Muscle of arm (tissue), 1 donor: ENCODE measurements at regions not wholly inside any gene's neighbourhood (a gene's known extent, or its start where the extent isn't known, plus 50 kb on each side); places are given as distances from the start of the nearest gene placed in this dataset.
A peak's percentile ranks its signal among the peaks of the same experiment; 100 is the strongest.

Experiments used
- DNase-seq: peaks from one replicate; pipeline ENCODE4 v3.0.0-alpha.2; 2013

DNA sequence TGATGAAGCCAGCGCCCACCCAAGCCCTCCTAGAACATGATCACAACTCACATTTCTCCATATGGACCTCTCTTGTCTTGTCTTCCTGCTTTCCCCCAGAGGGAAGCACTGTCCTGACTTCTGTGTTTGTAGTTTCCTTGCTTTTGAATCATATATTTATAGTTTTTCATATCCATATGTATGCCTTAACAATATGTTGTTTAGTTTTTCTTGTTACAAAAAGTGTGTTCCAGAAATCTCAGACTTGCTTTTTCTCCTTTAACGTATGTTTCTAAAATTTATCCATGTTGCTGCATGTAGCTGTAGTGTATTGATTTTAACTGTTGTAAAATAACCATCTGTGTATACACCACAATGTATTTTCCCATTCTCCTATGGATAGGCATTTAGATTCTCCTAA lies 182.0 kb upstream of the SMIM23 start:
- no peak for DNase-seq

DNA sequence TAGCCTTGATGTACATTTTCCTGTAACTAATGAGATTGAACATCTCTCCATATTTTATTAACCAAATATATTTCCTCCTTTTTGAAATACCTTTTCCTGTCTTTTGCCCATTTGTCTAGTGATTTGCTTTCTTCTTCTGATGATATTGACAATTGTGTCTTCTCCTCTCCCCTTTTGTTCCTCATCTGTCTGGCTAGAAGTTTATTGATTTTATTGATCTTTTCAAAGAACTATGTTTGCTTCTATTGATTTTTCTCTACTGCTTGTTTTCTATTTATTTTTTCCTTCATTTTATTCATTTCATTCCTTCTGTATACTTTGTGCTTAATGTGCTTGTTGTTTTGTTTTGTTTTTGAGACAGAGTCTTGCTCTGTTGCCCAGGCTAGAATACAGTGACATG lies 181.4 kb upstream of the SMIM23 start:
- no peak for DNase-seq

DNA sequence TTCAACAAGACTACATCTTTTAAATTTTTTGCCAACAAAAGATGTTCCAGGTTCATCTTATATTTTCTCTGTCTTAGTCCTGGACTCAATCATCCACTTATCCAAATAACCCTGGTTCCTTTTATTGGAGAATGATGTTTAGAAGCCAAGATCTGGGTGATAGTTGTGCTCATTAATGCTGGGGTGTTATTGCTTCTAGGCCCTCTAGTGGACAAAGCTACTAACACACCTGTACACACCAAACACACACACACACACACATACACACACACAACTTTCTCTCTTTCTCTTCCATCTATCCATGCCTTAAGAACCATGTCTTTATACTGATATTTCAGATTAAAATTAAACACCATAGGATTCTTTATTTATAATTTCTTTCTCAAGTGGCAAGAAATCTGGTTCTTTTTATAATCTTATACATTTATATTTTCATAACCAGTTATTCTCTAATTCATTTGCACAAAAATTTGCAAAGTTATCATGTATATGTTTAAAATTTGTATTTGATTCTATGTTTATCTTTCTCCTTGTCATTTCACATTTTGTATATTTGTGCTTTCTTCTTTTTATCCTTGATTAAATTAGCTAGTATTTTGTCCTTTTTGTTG lies 179.1 kb upstream of the SMIM23 start:
- no peak for DNase-seq

DNA sequence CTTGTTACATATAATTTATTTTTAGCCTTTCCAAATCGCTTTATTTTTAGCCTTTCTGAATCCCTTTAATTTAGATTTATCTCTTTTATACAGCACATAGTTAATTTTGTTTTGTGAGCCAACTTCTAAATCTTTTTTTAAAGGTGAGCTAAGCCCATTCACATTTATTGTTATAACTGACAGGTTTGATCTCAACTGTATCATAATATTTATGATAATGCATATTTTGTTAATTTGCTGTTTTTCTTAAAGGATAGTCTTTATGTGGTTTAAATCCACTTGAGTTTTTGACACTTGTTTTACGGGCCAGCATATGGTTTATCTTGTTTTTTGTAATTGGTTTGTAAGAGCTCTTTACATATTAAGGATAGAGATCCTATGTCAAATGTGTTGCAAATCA lies 177.8 kb upstream of the SMIM23 start:
- no peak for DNase-seq

DNA sequence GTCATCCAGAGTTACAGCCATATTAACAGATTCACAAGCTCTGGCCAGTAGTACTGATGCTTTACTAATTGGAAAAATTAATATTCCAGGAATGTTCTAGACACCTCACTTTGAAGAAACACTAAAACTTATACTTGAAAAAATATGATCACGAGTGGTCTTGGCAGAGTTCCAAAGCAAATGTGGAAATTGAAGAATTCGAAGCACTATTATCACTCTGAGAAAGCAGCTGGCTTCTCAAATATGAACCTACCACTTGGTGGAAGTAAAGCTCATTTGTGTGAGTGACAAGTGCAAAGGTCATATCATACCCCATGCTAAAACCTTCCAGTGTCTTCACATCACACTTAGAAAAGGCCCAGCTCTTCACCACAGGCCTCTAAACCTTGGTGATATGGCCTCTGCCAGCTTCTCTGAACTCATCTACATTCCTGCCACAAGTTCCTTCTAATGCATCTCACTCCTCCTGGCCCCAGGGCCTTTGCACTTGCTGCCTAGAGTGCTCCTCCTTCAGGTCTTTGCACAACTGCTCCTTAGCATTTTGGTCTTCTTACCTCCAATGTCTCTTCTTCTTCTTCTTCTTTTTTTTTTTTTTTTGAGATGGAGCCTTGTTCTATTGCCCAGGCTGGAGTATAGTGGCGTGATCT lies 175.7 kb upstream of the SMIM23 start:
- DNase-seq = no peak

DNA sequence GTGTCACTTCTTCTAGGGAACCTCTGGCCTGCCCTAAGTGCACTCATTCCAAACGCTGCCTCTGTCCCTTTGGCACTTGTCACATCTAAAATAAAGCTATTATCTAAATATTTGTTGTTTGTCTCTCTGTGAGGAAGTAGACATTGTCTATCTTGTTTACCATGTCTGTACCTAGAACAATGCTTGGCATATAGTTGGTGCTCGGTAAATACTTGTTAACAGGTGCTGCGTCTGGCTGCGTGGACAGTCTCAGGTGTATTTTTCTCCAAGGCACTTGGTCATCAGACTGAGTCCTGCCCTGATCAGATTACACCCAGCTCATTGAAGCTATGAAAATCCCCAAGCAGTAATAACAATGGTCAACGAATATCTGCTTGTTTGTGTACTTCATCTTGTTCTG lies 174.9 kb upstream of the SMIM23 start:
- no peak for DNase-seq

DNA sequence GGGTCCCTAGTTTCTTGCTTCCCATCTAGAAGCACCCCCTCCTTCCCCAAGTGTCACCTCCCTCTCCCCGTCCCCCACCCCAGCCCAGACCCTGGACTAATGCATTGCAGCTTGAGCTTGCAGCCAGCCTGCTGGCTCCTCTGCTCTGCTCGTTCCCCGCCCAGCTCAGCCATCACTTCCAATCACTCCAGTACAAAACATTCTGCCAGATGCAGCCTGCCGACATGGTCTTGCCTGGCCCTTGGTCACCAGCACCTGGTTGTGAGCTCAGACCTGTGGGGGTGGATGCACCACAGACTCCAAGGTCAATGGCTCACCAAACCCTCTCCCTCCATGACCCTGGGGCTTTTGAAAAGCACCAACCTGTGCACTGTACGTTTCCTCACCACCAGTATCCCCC lies 172.9 kb upstream of the SMIM23 start:
- DNase-seq = no peak

DNA sequence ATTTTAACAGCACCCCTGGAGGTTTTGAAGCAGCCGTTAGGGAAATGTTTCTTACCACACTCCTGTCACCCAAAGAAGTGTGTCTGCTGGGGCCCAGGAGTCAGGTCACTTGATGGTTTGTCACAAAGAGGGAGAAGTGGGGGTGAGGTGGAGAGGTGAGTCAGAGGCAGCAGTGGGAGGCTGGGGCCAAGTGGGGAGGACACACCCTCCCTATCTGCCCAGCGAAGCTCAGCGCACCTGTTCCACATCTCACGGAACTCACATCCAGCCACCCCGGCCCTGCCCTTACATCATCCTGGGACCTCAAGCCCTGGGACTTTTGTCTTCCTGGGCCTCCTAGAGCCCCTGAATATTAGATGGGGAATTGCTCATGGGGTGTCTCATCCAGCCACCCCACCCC lies 171.1 kb upstream of the SMIM23 start:
- no peak for DNase-seq

DNA sequence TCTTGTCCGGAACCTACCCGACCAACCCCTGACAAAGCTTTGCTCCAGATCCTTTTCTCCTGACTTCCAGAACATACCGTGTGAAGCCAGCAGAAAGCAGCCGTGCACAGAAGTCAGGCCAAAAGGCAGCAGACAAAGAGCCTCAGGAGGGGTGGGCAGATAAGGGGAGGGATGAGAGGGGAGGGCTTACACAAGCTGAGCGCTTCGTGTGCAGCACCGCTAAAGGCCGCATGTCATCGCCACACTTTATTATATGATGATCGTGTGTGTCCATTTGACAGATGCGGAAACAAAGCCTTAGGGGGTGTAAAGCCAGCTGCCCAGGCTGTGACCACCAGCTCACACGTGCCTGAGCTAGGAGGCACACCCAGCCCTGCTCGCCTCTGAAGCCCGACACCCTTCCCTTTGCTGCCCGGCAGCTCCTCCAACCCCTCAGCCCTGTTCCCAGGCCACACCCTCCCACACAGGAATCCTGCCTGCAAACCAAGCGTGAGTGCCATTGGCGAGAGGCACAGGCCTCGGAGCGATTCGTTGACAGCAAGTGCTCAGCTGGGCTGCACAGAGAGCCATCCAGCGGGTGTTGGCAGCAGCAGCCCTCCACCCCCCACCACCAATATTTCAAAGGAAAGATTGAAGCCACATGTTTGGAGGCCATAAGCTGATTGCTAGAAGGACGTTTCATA lies 170.5 kb upstream of the SMIM23 start:
- DNase-seq = peak; percentile 51

DNA sequence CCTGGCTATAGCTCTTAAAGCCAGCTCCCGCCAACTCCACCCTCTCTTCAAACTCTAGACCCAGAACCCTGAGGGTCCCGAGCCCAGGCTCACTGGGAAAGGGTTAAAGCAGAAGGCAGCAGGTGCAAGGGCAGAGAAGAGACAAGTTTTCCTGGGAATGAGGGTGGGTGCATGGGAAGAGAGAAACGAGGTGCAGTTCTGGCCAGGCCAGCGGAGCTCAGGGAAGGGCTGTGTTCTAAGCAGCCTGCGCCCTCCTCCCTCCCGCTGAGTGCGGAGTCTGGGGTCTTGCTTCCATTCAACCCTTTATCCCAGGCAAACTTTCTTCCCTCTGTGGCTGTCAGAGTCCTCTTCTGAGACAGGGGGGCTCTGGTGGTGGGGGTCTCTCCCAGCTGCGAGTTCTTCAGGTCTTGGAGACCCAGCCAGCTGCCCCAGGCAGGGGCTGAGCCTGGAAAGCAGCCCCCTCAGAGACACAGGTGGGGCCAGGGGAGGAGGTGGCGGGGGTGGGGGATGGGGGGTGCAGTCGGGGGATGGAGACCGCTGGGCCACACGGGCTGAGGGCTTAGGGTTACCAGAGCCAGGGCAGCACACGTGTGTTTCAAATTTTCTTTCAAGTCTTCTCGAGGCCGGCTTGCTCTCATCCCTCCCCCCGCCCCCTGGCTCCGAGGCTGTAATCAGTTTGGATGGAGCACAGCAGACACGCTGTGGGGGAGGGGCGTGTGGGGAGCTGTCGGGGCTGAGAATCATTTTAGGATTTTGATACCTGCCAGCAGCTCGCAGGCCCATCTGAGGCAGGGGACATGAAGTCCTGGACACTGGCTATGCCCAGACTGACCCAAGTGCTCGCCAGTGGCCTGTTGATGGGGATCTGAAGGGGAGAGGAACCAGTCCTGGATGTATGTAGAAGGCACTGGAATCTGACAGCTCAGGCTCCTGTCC lies 169.6 kb upstream of the SMIM23 start:
- DNase-seq = no peak

DNA sequence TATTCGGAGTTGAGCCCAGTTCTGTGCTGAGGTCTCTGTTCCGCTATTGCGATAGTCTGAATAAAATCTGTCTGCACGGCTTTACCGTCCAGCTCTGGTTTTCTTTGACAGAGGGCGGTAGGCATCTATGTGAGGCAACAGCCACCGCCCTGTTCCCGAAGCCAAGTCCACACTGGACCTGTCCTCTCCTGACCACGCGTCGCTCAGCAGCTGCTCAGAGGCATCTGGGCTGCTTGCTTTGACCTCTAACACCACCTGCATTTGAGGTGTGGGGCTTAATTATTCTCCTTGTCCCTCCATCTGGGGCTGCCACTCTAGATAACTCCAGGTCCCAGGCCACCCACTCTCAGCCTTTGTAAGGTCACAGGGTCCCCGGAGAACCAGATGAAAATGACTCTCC lies 168.4 kb upstream of the SMIM23 start:
- DNase-seq = no peak

DNA sequence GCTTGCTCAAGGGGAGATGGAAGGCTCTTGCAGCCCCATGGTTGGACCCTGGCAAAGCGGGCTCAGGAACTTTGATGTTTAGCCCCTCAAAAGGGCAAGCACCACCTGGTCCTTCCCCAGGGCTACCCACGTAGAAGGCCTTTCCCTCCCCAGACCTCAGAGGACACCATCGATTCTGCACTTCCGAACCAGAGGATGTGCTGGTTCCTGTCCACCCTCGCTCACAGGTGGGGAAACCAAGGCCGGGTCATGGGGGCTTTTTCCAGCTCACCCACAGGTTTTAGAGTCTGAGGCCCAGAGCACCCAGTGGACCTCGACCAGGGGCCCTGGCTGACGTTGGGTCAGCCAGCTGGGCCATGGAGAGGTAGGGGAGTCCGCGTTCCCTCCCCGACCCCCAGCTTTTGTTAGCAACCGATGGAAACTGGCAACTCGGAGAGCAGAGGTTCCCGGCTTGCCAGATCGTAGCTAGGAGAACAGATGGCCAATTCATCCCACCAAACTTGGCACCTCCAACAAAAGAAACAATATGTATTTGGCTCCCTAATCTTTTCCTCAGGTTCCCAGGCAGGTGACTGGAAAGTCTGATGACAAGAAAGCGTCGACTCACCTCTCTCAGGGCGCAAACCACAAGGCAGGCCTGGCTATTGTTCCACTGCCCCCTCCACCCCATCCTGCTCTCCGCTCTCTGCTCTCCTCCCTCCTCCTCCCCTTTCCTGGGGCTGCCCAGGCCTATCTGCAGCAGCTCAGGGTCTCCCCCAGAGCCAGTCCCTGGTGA lies 167.6 kb upstream of the SMIM23 start:
- no peak for DNase-seq

DNA sequence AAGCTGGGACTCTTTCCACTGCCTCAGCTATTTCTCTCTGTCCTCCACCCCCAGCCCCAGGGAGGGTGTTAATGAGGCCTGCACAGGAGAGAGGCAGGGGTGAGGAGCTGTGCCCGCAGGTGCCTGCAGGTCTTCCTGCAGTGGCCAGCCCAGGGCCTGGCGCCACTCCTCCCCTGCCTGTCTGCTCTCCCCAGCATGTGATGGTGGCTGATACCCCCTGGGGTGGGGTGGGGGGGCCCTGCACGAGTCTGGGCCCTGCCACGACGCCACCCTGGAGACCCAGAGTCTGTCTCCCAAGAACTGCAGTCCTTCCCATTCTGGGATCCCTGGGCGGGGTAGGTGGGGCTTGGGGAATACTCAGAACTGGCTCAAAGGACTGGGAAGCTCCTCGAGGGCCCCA lies 166.4 kb upstream of the SMIM23 start:
- DNase-seq = no peak

DNA sequence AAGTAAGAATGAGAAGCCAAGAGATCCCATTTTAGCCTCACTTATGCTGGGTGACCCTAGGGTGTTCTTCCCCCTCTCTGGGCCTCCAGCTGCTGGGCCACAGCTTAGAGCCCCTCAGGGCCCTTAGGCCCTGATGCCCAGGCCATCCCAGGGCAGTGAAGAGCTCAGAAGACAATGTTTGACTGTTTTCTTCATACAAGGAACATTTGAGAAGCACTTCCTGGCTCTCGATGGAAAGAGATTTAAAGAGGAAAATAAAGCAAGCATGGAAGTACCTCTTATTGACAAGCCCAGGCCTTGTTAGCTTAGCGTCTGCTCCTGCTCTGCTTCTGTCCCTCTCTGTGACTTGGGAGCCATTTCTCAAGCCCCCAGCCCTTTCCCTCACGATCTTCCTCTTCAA lies 165.9 kb upstream of the SMIM23 start:
- DNase-seq = no peak

DNA sequence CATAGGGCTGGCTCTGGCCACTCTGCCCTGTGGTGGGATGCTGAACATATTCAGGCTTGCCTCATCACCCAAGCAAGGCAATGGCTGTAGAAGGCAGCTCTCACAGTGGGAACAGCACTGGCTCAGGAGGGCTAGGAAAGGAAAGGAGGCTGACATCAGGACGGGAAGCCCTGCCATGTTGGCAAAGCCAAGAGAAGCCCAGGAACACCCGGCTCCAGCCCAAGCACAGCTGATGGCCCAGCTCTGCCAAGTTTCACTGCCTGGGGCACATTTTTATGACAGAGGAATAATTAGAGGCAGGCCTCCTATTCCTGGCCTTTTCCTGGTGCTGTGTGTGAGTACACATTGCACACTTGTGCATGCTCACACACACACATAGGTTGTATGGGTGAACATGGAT lies 163.6 kb upstream of the SMIM23 start:
- no peak for DNase-seq

DNA sequence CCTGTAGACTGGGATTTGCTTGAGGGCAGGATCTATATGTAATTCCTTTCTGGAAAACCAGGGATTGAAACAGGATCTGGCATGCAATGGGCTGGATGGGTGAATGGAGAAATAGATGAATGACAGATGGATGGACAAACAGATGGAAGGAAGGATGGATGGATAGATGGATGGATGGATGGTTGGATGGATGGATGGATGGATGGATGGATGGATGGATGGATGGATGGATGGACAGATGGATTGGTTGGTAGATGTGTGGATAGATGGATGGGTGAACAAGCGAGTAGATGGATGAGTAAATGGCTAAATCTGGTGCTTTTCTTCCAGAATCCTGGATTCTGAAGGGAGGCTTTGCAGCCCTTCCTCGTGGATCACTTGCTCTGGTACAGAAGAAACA lies 162.5 kb upstream of the SMIM23 start:
- no peak for DNase-seq

DNA sequence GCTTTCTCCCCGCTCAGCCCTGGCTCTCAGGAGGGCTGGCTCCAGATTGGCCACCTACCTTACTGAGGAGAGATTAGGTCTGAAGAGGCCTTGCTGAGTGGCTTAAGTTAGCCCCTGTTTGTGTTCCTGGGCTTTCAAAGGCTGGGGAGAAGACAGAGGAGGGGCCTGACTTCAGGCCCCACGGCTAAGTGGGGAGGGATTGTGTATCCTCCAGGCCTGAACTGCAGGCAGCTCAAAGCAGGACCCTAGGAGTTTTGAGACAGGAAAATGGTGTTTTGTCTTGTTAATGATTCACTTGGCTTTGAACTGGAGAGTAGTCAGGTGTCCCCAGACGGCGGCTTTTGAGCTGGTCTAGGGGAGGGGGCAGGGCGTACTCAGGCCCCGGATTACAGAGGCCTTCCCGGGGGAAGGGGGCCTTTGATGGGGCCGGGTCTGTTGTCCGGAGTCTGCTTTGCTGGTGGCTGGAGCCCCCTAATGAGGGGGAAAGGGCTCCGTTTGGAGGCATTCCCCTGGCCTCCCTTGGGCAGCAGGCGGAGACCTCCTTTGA lies 162.0 kb upstream of the SMIM23 start:
- no peak for DNase-seq

DNA sequence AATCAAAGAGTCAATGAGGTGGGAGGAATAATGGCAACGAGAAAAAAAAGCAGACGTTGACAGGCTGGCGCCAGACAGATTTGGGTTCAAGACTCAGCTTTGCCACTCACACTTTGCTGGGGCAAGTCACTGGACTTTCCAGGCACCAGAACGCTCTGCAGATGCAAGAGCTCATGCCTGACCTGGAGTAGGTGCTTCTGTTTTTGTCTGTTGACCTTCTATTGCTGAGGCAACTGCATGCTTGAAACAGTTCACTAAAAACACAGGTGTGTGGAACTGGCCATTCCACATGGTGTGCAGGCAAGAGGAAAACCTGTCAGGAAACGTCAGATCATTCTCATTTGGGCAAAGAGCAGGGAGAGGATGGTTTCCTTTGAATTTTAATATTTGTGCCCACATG lies 161.2 kb upstream of the SMIM23 start:
- no peak for DNase-seq

DNA sequence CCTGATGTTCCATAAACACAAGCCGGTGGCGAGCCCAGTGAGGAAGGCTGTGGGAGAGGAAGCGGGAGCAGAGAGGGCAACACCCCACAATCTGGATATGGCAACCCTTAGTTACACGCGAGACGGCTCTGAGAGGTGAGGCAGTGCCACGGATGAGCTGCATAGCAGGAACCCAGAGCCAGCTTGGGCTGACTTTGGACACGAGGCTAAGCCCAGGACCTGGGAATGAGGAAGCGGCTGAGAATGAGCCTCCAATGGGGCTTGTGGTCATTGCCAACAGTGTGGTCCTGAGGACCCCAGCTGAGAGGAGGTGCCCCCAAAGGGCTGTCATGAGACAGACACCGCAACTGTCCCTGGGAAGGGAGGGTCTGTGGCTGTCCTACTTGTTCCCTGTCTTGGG lies 160.0 kb upstream of the SMIM23 start:
- no peak for DNase-seq

DNA sequence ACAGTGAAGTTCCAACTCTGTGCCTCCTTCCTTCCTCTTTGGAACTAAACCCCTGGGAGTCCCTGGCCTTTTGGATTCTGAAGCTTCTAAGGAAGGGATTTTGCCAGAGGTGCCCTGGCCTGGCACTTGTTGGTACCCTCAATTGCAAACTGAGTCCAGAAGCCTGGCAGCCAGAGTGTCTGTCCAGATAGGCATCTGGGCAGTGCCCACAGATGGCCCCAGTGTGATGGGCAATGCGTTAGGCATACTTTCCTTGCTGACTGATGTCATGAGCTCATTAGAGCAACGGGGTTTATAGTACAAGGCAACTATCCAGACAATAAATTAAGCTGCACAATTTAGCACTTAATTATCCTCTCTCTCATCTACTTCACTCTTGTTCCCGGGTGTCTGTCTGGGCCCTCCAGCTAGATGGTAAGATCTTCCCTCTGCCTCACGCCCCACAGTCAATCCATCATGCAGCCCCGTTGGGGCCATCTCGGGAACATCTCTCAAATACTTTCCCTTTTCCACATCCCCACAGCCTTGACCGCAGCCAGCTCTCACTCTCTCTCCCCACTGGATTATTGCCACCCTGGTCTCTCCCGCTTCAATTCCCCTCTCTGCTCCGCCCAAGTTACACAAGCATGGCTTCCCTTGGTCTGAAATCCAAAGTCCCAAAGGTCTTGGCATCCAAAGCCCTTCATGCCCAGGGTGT lies 157.5 kb upstream of the SMIM23 start:
- no peak for DNase-seq

DNA sequence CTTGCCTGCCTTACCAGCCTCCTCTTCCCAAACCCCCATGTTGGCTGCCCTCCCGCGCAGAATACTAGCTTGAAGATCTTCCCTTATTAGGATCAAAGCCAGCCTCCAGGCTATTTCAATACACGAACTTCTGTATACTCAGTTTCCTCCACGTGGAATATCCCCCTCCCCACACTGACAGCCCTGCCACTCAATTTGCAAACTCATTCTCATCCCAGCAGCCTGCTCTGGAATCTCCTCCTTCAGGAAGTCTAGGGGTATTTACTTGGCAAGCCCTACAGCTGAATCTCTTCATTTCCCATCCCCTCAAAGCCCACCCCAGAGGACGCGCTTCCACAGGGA lies 157.0 kb upstream of the SMIM23 start:
- DNase-seq = no peak
